H7 (cell line): ENCODE measurements at regions not wholly inside any gene's neighbourhood (a gene's known extent, or its start where the extent isn't known, plus 50 kb on each side); places are given as distances from the start of the nearest gene placed in this dataset.

Experiments
- DNase-seq: peaks from one replicate; pipeline ENCODE4 v3.0.0; 2012
- H3K27me3 ChIP-seq: 2 replicates; pipeline ENCODE4 v1.6.0; 2011; ENCODE audit warnings: mild to moderate bottlenecking, low read length; ENCODE audit not compliant: control insufficient read depth, insufficient read depth
- H3K36me3 ChIP-seq: replicated peaks from 2 replicates; pipeline ENCODE4 v1.5.1; 2011; ENCODE audit warnings: low read length; ENCODE audit not compliant: control insufficient read depth, insufficient read depth
- H3K4me3 ChIP-seq: 2 replicates; pipeline ENCODE4 v1.5.1; 2011; ENCODE audit warnings: low read depth, mild to moderate bottlenecking, control low read depth, low read length, moderate library complexity; ENCODE audit not compliant: insufficient read depth

DNA sequence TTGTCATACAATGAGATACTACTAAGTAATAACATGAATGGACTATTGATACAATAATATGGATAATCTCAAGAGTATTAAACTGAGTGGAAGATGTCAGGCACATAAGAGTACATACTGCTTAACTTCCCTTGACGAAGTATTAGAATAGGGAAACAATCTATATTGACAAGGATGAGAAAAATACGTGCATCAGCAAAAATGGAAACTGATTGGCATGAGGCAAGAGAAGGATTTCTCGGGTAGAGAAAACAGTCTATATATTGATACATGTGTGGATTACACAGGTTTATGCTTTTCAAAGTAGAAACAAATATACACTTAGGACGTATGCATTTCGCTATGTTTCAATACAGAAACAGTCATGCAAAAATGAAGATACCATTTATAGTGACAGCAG, 57.4 kb downstream of the PRR20E start:
- Histone ChIP-seq H3K36me3 (no peaks in the 10 kb centered on the region), H3K4me3 (no peak overlapping the region), H3K27me3 (no peaks in the 10 kb centered on the region)
- DNase-seq: no peak

DNA sequence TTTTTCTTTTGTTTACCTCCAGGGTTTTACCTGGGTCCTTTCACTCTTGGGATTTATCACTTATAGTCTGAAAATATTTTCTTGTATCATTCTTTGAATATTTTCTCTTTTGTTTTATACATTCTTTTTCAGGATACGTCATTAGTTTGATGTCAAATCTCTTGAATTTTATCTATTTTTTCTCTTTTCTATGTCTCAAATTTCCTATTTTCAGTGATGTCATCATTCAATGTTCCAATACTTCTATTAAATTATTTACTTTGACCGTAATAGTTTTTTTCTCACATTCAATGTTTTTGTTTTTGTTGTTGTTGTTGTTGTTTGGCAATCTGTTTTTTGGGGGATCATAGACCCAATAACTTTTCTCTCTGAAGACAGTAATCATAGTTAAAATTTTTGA, 83.5 kb downstream of the PRR20E start:
- DNase-seq: no peak
- Histone ChIP-seq H3K27me3 (no peaks in the 10 kb centered on the region), H3K36me3 (no peaks in the 10 kb centered on the region), H3K4me3 (no peak overlapping the region)

DNA sequence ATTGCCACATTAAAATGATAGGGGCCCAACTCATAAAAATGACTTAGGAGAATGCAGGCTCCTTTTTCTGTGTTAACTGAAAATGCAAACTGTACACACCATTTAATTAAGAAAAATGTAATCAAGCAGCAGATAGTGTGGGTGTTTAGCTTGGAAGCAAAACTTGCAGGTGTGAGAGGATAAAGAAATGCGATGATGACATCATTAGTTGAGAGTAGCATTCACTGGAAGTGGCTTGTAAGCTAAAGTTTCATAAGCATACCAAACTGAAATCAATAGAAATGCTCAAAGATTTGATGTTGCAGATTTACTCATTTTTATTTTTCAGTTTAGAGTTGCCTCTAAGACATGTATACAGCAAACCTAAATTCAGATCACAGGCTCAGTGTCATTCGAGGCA, 86.6 kb downstream of the PRR20E start:
- no peak for DNase-seq
- Histone ChIP-seq H3K4me3 (no peak overlapping the region), H3K36me3 (no peaks in the 10 kb centered on the region), H3K27me3 (no peaks in the 10 kb centered on the region)

DNA sequence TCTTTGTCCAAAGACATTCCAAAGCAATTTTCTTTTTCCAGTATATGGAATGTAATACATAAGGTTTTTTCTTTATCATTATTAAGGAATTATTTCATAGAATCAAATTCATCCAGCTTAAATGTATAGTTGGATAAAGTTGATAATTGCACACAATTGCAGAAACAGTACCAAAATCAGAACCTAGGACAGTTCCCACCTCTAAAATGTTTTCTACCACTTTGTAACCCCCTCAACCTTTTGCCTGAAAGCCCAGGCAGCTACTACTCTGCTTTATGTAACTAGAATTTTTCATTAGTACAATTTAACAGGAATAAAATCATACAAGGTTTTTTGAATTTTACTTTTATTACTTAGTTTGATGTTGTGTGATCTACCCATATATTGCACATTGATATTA, 98.0 kb downstream of the PRR20E start:
- no peaks in the 10 kb centered on the region for H3K36me3 ChIP-seq
- no peak overlapping the region for H3K4me3 ChIP-seq
- DNase-seq: no peak
- no peaks in the 10 kb centered on the region for H3K27me3 ChIP-seq

DNA sequence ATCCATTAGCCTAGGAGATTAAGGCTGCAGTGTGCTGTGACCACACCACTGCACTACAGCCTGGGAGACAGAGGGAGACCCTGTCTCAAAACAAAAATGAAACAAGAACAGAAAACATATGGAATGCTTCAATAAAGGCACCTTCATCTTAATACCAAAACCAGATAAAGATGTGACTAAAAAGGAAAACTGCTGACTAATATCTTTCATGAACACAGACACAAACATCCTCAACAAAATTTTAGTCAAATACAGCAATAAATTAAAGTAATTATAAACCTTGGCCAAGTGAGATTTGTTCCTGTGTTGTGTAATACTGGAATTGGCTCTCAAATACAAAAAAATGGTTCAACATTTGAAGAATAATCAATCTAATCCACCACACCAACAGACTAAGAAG, 103.5 kb downstream of the PRR20E start:
- Histone ChIP-seq H3K4me3 (no peak overlapping the region), H3K27me3 (no peaks in the 10 kb centered on the region), H3K36me3 (no peaks in the 10 kb centered on the region)
- DNase-seq: no peak

DNA sequence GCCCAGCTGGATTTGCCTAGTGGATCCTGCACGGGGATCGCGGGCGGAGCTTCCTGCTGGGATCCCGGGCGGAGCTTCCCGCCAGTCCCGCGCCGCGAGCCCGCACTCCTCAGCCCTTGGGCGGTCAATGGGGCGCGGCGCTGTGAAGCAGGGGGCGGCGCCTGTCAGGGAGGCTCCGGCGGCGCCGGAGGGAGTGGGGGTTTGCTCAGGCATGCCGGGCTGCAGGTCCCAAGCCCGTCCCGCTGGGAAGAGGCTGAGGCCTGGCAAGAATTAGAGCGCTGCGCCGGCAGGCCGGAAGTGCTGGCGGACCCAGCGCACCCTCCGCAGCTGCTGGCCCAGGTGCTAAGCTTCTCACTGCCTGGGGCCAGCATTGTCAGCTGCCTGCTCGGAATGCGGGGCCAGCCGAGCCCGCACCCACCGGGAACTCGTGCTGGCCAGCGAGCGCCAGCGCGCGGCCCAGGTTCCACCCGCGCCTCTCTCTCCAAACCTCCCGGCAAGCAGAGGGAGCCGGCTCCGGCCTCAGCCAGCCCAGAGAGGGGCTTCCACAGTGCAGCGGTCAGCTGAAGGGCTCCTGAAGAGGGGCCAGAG, 119.6 kb downstream of the PRR20E start:
- H3K27me3 ChIP-seq: no peaks in the 10 kb centered on the region
- peak; percentile 3 for DNase-seq

DNA sequence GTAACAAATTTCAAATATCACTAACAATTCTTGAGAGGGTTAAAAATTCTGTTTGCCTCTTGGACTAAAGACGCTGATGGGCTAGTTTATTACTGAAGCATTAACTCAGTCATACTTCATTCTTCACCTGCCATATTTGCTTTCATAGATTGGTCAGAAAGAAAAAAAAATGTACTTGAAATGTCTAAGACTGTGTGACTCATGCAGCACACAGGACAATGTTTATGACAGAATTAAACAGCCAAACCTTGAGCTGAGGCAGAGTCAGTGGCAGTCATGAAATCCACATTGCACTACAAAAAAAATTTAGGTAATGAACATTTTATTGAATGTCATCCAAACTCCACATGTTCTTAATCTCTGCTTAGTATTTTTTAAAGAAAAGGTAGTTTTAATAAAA, 135.6 kb downstream of the PRR20E start:
- Histone ChIP-seq H3K4me3 (no peak overlapping the region), H3K27me3 (no peaks in the 10 kb centered on the region), H3K36me3 (no peaks in the 10 kb centered on the region)
- no peak for DNase-seq

More for the DNA sequence above, 119.6 kb downstream of the PRR20E start:
- Histone ChIP-seq H3K4me3 (peak overlapping the region; percentile 45), H3K36me3 (no peaks in the 10 kb centered on the region)

DNA sequence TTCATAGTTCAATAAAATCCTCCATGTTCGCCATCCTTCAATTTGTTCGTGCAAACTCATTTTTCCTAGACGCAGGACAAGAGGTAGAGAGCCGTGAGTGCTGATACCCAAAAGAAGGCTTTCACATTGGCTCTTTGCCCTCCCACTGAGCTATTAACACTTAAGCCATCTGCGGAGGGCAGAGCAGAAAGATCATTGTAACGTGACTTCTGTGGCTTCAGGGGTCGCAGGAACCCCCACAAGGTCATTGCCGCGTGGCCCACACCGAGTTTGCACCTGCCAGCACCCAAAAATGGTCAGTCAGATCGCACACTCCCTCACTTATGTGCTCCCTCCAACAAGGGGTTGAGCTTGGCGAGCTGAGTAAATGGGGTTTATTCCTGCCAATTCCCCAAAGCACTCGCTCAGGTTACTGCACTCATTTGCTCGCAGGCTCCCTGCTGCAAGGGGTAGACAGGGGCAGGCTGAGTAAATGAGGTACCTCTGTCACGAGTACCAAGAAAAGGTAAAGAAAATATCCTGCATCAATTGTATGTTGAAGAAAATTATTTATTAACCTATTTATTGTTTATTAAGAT, 144.1 kb downstream of the PRR20E start:
- Histone ChIP-seq H3K4me3 (peak overlapping the region; percentile 26; the same call in 1 of the 2 replicates), H3K27me3 (no peaks in the 10 kb centered on the region), H3K36me3 (no peaks in the 10 kb centered on the region)
- no peak for DNase-seq

DNA sequence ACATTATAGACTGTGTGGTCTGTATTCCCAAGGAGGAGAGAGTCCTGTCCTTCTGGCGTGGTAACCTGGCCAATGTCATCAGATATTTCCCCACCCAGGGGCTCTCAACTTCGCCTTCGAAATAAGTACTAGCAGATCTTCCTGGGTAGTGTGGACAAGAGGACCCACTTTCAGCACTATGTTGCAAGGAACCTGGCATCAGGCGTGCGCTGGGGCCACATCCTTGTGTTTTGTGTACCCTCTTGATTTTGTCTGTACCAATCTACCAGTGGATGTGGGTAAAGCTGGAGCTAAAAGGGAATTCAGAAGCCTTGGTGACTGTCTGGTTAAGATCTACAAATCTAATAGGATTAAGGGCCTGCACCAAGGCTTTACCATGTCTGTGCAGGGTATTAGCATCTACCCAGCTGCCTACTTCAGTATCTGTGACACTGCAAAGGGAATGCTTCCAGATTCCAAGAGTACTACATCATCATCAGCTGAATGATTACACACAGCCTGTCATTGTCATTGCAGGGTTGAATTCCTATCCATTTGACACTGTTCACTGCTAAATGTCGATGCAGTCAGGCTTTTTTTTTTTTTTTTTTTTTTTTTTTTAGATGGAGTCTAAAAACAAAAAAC, 148.0 kb downstream of the PRR20E start:
- Histone ChIP-seq H3K4me3 (no peak overlapping the region), H3K27me3 (no peaks in the 10 kb centered on the region), H3K36me3 (no peaks in the 10 kb centered on the region)
- DNase-seq: no peak

DNA sequence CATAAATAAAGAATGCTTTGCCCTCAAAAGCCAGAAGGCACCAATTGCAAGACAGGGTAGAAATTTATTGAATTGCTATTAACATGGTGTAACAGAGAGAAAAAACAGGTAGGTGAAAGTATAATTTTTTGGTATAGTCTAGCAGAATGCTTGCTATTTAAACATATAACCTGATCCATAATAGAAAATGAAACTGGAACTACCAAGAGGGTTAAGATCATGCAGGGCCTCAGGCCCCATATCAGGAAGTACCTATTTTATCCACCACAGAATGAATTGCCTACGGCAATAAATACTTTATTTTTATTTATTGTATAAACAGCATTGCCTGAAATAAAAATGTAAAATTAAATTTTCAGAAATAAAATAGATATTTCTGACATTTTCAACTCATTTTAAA, 159.5 kb downstream of the PRR20E start:
- H3K27me3 ChIP-seq: no peaks in the 10 kb centered on the region
- H3K4me3 ChIP-seq: no peak overlapping the region
- DNase-seq: no peak
- no peaks in the 10 kb centered on the region for H3K36me3 ChIP-seq

DNA sequence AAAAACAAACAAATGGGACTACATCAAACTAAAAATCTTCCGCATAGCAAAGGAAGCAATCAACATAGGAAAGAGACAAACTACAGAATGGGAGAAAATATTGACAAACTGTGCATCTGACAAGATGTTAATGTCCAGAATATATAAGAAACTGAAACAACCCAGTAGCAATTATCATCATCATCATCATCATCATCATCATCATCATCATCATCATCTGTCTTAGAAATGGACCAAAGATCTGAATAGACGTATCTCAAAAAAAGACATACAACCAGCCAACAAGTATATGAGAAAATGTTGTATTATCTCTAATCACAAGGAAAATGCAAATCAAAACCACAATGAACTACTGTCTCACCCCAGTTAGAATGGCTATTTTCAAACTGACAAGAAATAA, 173.9 kb downstream of the PRR20E start:
- H3K36me3 ChIP-seq: no peaks in the 10 kb centered on the region
- no peak overlapping the region for H3K4me3 ChIP-seq
- no peaks in the 10 kb centered on the region for H3K27me3 ChIP-seq
- DNase-seq: no peak

DNA sequence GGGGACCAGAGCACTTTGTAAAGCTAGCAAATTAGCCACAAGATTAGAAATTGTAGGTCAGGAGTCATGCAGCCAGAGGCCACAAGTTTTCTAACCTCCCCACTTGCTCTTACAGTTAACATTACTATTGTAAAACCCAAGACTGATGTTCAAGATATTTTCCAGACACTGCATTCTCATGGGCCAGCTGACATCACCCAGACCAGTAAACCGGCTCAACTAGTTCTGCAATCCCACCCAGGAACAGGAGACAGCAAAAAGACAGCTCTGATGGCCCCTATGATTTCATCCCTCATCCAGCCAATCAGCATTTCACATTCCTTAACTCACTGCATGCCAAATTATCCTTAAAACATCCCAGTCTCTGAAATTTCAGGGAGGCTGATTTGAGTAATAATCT, 178.5 kb downstream of the PRR20E start:
- DNase-seq: no peak
- H3K27me3 ChIP-seq: no peaks in the 10 kb centered on the region
- no peak overlapping the region for H3K4me3 ChIP-seq
- H3K36me3 ChIP-seq: no peaks in the 10 kb centered on the region

DNA sequence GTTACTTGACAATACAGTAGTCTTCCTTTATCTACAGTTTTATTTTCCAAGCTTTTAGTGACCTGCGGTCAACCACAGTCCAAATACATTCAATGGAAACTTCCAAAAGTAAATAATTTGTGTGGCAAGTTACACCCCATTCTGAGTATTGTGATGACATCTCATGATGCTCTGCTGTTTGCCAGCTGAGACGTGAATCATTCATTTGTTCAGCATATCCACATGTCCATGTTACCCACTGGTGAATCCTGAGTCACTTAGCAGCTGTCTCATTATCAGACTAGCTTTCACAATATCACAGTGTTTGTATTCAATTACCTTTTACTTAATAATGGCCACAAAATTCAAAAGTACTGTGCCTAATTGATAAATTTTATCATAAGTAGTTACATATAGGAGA, 179.8 kb downstream of the PRR20E start:
- H3K36me3 ChIP-seq: no peaks in the 10 kb centered on the region
- no peak overlapping the region for H3K4me3 ChIP-seq
- DNase-seq: no peak
- no peaks in the 10 kb centered on the region for H3K27me3 ChIP-seq

DNA sequence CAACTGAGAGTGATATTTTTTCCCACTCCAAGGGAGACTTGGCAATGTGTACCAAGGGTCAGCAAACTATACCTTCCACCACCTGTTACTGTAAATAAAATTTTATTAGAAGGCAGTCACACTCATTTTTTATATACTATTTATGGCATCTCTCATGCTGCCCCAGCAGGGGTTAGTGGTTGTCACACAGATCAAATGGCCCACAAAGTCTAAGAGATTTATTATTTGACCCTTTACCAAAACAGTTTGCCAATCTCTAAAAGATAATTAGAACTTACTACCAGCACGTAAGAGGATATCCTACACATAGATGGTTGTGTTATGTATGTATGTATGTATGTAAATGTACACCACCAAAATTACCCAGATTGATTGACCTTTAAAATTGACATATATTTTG, 185.1 kb downstream of the PRR20E start:
- Histone ChIP-seq H3K27me3 (no peaks in the 10 kb centered on the region), H3K36me3 (no peaks in the 10 kb centered on the region), H3K4me3 (no peak overlapping the region)
- DNase-seq: no peak

DNA sequence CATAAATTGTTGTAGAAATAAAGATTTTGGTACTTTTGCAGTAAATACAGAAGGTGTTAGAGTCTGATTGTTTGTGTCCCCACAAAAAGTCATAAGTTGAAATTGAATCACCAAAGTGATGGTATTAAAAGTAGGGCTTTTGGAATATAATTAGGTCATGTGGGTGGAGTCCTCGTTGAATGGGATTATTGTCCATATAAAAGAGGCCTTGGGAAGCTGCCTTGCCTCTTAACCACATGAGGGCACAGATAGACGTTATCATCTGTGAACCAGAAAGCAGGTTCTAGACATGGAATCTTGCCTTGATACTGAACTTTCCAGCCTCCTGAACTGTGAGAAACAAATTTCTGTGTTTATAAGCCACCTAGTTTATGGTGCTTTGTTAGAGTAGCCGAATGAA, 186.8 kb downstream of the PRR20E start:
- H3K4me3 ChIP-seq: no peak overlapping the region
- no peaks in the 10 kb centered on the region for H3K36me3 ChIP-seq
- H3K27me3 ChIP-seq: no peaks in the 10 kb centered on the region
- no peak for DNase-seq
